ENCODE measurements at regions not wholly inside any gene's neighbourhood (a gene's known extent, or its start where the extent isn't known, plus 50 kb on each side); places are given as distances from the start of the nearest gene placed in this dataset.

- H3K36me3 ChIP-seq (ENCODE audit: control insufficient read depth, insufficient read depth, low read length), result no peaks in the 10 kb centered on the region
- H3K4me1 ChIP-seq (ENCODE audit: control insufficient read depth, insufficient read depth, low read length), result no peaks in the 10 kb centered on the region
- no peak for DNase-seq (ENCODE audit: low read depth, low spot score)
- ATAC-seq, result no peak
- H3K27me3 ChIP-seq (ENCODE audit: control insufficient read depth, insufficient read depth, low read length), result no peaks in the 10 kb centered on the region
- H3K27ac ChIP-seq (ENCODE audit: low read length), result no peak overlapping the region
- TF ChIP-seq TCF7L2 (IDR thresholded peaks at IDR 0.05; ENCODE audit: low read depth, low read length) (no peak), POLR2AphosphoS5 (IDR thresholded peaks at IDR 0.05; ENCODE audit: low read depth, low read length) (no peak), SIN3A (IDR thresholded peaks at IDR 0.05; ENCODE audit: borderline replicate concordance, insufficient read depth, low read depth, low read length) (no peak), REST (IDR thresholded peaks at IDR 0.05; ENCODE audit: insufficient read depth in 1 of 2, low read depth in 2 of 2, low read length in 1 of 2) (no peak)
- TF ChIP-seq, protein P1, sequence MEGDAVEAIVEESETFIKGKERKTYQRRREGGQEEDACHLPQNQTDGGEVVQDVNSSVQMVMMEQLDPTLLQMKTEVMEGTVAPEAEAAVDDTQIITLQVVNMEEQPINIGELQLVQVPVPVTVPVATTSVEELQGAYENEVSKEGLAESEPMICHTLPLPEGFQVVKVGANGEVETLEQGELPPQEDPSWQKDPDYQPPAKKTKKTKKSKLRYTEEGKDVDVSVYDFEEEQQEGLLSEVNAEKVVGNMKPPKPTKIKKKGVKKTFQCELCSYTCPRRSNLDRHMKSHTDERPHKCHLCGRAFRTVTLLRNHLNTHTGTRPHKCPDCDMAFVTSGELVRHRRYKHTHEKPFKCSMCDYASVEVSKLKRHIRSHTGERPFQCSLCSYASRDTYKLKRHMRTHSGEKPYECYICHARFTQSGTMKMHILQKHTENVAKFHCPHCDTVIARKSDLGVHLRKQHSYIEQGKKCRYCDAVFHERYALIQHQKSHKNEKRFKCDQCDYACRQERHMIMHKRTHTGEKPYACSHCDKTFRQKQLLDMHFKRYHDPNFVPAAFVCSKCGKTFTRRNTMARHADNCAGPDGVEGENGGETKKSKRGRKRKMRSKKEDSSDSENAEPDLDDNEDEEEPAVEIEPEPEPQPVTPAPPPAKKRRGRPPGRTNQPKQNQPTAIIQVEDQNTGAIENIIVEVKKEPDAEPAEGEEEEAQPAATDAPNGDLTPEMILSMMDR (IDR thresholded peaks at IDR 0.05), result no peak
- intact Hi-C loops (cut with micrococcal nuclease; ENCODE audit: unreplicated experiment), result no loop called here
- POLR2A ChIA-PET, result no interaction called here
- BruUV-seq (replicated peaks), result no TSS peak
- in situ Hi-C loops (cut with HindIII; ENCODE audit: low pct_unique_long_range_greater_than_20kb, low sequenced_read_pairs), result no loop called here
- no peaks in the 10 kb centered on the region for H3K9me3 ChIP-seq (ENCODE audit: control insufficient read depth, insufficient read depth, low read depth, low read length)
- CTCF ChIA-PET, result no interaction called here
- no peak overlapping the region for H3K4me3 ChIP-seq (ENCODE audit: low read depth in 2 of 2, low read length in 2 of 2)
Measured at GRCh38 chr18:46322941-46323340, 218.8 kb downstream of the HAUS1 start.

DNA sequence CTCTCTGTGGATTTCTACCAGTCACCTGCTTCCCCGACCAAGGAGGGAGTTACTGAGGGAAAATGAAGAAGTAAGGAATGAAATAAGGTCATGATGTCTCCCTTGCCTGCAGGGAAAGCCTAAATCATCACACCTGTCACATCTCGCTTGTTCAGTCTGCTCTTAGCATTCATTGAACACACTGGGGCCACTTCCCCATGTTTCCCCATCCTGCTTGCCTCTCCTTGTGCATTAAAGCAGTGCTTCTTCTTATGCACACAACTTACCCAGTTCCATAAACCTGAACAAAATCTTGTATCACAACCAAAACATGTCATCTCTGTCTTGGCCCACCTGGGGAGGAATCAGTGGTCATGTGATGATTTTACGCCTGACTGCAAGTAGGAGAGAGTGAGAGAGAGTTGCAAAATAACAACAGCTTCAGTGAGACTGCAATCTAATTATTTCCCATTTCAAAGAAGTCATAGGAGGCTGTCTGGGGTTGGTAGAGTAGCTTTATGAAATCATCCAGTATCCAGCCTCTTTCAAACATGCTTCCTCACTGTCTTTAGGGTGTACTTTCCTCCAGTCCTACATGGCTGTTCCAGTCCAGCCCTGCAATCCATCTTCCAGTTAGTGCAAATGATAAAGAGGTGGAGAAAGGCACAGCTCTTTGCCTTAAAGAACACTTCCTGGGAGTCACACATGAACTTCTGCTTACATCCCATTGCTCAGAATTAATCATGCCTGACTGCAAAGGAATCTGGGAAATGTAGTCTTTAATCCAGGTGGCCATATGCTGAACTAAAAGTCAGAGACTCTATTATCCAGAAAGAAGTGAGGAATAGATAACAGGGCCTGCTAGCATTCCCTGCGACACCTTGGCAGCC, 220.1 kb downstream of the HAUS1 start:
- no TSS peak for BruUV-seq (replicated peaks)
- in situ Hi-C loops (cut with HindIII; ENCODE audit: low pct_unique_long_range_greater_than_20kb, low sequenced_read_pairs), result no loop called here
- intact Hi-C loops (cut with micrococcal nuclease; ENCODE audit: unreplicated experiment), result no loop called here
- Histone ChIP-seq H3K4me3 (ENCODE audit: low read depth in 2 of 2, low read length in 2 of 2) (no peak overlapping the region), H3K36me3 (ENCODE audit: control insufficient read depth, insufficient read depth, low read length) (no peaks in the 10 kb centered on the region), H3K9me3 (ENCODE audit: control insufficient read depth, insufficient read depth, low read depth, low read length) (no peaks in the 10 kb centered on the region), H3K4me1 (ENCODE audit: control insufficient read depth, insufficient read depth, low read length) (no peaks in the 10 kb centered on the region), H3K27me3 (ENCODE audit: control insufficient read depth, insufficient read depth, low read length) (no peaks in the 10 kb centered on the region), H3K27ac (ENCODE audit: low read length) (no peak overlapping the region)
- no peak for TF ChIP-seq SIN3A (IDR thresholded peaks at IDR 0.05; ENCODE audit: borderline replicate concordance, insufficient read depth, low read depth, low read length)
- no peak for TF ChIP-seq TCF7L2 (IDR thresholded peaks at IDR 0.05; ENCODE audit: low read depth, low read length)
- no peak for TF ChIP-seq POLR2AphosphoS5 (IDR thresholded peaks at IDR 0.05; ENCODE audit: low read depth, low read length)
- TF ChIP-seq, protein P1 (IDR thresholded peaks at IDR 0.05), result no peak
- TF ChIP-seq REST (IDR thresholded peaks at IDR 0.05; ENCODE audit: insufficient read depth in 1 of 2, low read depth in 2 of 2, low read length in 1 of 2), result no peak
- ChIA-PET CTCF (interaction anchor here (0.6 kb wide), 1 partner anchor 17 kb away, joined by 3 read pairs; no protein-coding TSS in a partner anchor), POLR2A (no interaction called here)
- peak; percentile 8 for DNase-seq (ENCODE audit: low read depth, low spot score)
- no peak for ATAC-seq

Measured in Panc1 (cell line).